HFFc6 (cell line): ENCODE measurements at regions not wholly inside any gene's neighbourhood (a gene's known extent, or its start where the extent isn't known, plus 50 kb on each side); places are given as distances from the start of the nearest gene placed in this dataset.

Experiments used
- DNase-seq: peaks from one replicate; pipeline ENCODE4 v3.0.0-alpha.2; 2018
- H3K27ac Mint-ChIP-seq: 2 replicates; pipeline ENCODE4 v1.8.0; 2020; ENCODE audit warnings: mild to moderate bottlenecking, mixed read lengths
- H3K27me3 Mint-ChIP-seq: 2 replicates; pipeline ENCODE4 v1.8.0; 2021; ENCODE audit warnings: mild to moderate bottlenecking, moderate library complexity, mixed read lengths; ENCODE audit not compliant: insufficient read depth
- H3K36me3 Mint-ChIP-seq: 2 replicates; pipeline ENCODE4 v1.8.0; 2021; ENCODE audit warnings: low read depth, mixed read lengths
- H3K4me1 Mint-ChIP-seq: 2 replicates; pipeline ENCODE4 v1.8.0; 2020; ENCODE audit warnings: low read depth, mixed read lengths
- H3K4me3 Mint-ChIP-seq: 2 replicates; pipeline ENCODE4 v1.8.0; 2020; ENCODE audit warnings: mild to moderate bottlenecking, moderate library complexity, mixed read lengths
- H3K9me3 Mint-ChIP-seq: 2 replicates; pipeline ENCODE4 v1.8.0; 2020; ENCODE audit warnings: mild to moderate bottlenecking, mixed read lengths
- CTCF ChIP-seq: fragments of 200-600 bp; sonication (generic); IDR thresholded peaks from 2 replicates; pipeline ENCODE4 v1.5.0; 2021; ENCODE audit warnings: antibody characterized with exemption, mild to moderate bottlenecking

GRCh38 chr9:84593352-84593751, 76.2 kb upstream of the NTRK2 start:
- H3K4me1 Mint-ChIP-seq = no peaks in the 10 kb centered on the region
- no peaks in the 10 kb centered on the region; the same call in 1 of the 2 replicates for H3K27me3 Mint-ChIP-seq
- H3K27ac Mint-ChIP-seq = no peak overlapping the region
- H3K9me3 Mint-ChIP-seq = peaks cover 45% of the 10 kb centered on the region
- DNase-seq = no peak
- no peak overlapping the region for H3K4me3 Mint-ChIP-seq
- no peaks in the 10 kb centered on the region for H3K36me3 Mint-ChIP-seq
- TF ChIP-seq CTCF = no peak

- no peaks in the 10 kb centered on the region for H3K36me3 Mint-ChIP-seq
- peaks cover 39% of the 10 kb centered on the region for H3K9me3 Mint-ChIP-seq
- no peak for TF ChIP-seq CTCF
These were observed 72.4 kb upstream of the NTRK2 start for GRCh38 chr9:84597131-84597530.

GRCh38 chr9:84598921-84599636, 70.5 kb upstream of the NTRK2 start:
- Mint-ChIP-seq H3K9me3 (peaks cover 36% of the 10 kb centered on the region), H3K36me3 (no peaks in the 10 kb centered on the region), H3K4me1 (no peaks in the 10 kb centered on the region), H3K4me3 (no peak overlapping the region), H3K27ac (no peak overlapping the region), H3K27me3 (no peaks in the 10 kb centered on the region; the same call in 1 of the 2 replicates)
- no peak for TF ChIP-seq CTCF
- no peak for DNase-seq

More at GRCh38 chr9:84597131-84597530, 72.4 kb upstream of the NTRK2 start:
- Mint-ChIP-seq H3K27ac (no peak overlapping the region), H3K27me3 (no peaks in the 10 kb centered on the region; the same call in 1 of the 2 replicates), H3K4me3 (no peak overlapping the region), H3K4me1 (no peaks in the 10 kb centered on the region)
- DNase-seq = no peak

- no peak overlapping the region for H3K4me3 Mint-ChIP-seq
- H3K36me3 Mint-ChIP-seq = no peaks in the 10 kb centered on the region; the same call in 1 of the 2 replicates
- no peak for TF ChIP-seq CTCF
- H3K4me1 Mint-ChIP-seq = no peaks in the 10 kb centered on the region
- H3K9me3 Mint-ChIP-seq = peaks cover 42% of the 10 kb centered on the region
- no peaks in the 10 kb centered on the region; the same call in 1 of the 2 replicates for H3K27me3 Mint-ChIP-seq
- H3K27ac Mint-ChIP-seq = no peak overlapping the region
- no peak for DNase-seq
These were observed 68.8 kb upstream of the NTRK2 start for GRCh38 chr9:84600739-84601138.

- no peak overlapping the region for H3K27ac Mint-ChIP-seq
- TF ChIP-seq CTCF = no peak
- no peak for DNase-seq
- no peaks in the 10 kb centered on the region; the same call in 1 of the 2 replicates for H3K27me3 Mint-ChIP-seq
- H3K36me3 Mint-ChIP-seq = no peaks in the 10 kb centered on the region; the same call in 1 of the 2 replicates
- no peak overlapping the region for H3K4me3 Mint-ChIP-seq
- no peaks in the 10 kb centered on the region for H3K4me1 Mint-ChIP-seq
- H3K9me3 Mint-ChIP-seq = peaks cover 42% of the 10 kb centered on the region
These were observed 65.3 kb upstream of the NTRK2 start for GRCh38 chr9:84604223-84604622.
